ENCODE measurements at regions not wholly inside any gene's neighbourhood (a gene's known extent, or its start where the extent isn't known, plus 50 kb on each side); places are given as distances from the start of the nearest gene placed in this dataset.

DNA sequence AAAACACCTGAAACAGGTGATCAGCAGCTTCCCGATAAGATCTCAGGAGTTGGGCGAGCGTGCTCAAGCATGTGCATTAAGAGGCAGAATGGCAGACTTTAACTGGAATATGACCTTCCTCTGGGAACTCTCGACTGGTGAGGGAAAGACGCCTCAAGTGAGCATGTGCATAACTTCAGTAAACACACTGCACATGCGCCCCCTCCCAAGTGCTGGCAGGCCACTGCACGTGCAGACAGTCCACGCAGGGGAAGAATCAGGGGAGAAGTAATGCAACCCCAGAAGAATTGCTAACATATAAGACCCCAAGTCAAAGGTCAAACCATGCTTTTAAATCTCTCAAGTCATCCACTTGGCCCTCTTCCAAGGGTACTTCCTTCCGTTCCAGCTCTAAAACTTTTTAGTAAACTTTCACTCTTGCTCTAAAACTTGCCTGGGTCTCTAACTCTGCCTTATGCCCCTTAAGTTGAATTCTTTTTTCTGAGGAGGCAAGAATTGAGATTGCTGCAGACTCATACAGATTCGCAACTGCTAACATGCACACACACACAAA is 541.0 kb downstream of the TNS3 start:
- DNase-seq = no peak

DNA sequence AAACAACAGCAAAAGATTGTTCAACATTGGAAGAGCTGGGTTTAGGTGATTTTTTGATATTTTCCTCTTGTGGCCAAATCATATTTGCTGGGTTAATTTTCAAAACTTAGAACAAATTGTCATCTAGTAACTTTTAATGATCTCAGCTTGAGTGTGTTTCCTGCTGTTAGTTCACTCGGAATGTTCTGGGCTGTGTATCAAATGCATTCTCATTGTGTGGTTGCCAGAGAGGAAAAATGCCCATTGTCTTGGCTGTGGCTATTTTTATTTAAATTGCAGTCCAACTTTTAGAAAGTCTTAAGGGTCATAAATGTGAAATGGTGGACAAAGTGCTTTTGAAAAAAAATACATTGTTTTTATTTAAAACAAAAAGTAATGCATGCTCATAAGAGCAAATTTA is 542.0 kb downstream of the TNS3 start:
- DNase-seq = no peak

DNA sequence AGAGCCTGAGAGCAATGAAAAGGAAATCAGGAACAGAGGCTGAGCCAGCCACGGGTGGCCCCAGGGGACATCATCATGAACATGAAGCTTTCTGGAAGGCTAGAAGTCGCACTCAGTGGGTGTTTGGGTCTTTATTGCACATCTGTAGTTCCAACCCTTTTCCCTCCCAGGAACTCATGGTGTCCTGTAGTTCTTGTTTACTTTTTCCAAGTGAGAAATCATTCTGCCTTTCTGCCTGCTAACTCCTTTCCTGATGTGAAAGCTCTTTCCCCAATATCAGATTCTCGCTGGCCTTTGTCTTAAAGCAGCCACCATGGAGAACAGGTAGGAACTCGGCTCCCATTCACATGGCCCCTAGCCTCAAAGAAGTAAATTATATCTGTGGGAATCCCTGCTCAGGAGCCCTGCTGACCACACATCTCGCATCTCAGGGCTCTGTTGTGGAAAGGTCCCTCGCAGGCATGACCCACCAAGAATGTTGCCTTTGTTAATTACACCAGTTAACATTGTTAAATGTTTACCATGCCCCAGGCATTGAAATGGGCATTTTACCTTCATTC is 542.7 kb downstream of the TNS3 start:
- DNase-seq = no peak

DNA sequence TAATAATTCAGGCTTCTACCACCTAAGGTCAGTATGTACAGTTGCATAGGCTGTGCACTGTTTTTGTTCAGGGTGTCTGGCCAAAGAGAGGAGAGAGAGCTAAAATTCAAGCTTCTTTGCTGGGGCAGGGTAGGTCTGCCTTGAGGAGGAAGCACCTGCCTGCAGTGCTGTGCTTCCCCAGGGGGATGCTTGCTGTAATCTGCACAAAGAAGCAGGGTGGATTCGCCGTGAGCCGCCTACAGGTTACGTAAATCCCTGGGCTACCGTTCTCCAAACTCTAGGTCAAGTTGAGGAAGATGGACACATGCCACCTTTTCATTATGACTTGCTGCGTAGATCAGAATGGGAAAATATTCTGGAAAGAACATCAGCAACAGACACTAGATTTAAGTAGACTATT is 543.3 kb downstream of the TNS3 start:
- no peak for DNase-seq

DNA sequence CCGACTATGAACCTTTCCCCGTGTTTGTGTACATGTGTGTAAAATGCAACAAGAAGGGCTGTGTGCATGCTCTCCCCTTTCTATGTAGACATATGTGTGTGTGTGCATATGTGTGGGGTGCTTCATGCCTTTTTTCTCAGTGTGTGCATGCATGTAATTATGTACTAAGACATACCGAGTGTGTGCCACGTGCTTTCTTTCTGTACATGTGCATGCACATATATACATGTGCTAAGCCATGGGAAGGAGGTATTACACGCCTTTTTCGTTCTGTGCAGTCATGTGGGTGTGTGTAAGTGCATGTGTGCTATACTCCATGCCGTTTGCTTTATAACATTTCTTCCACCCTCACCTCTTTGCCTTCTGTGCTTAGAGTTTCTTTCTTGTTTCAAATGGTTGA is 544.3 kb downstream of the TNS3 start:
- DNase-seq = no peak

DNA sequence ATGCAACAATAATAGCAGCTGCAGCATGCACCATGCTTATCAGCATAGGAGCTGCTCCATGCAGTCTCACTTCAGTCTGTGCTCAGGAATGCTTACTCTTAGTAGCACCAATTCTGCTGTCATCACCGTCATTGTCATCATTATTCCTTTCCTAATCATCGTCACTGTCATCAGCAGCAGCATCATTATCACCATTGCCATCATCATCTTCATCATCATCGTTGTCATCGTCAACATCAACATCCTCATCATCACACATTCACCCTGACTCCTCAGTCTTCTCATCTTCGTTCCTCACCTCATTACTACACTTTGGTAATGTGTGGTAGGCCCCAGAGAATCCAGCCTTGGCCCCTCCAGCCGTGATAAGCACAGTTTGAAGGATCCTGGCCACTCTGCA is 545.0 kb downstream of the TNS3 start:
- no peak for DNase-seq

DNA sequence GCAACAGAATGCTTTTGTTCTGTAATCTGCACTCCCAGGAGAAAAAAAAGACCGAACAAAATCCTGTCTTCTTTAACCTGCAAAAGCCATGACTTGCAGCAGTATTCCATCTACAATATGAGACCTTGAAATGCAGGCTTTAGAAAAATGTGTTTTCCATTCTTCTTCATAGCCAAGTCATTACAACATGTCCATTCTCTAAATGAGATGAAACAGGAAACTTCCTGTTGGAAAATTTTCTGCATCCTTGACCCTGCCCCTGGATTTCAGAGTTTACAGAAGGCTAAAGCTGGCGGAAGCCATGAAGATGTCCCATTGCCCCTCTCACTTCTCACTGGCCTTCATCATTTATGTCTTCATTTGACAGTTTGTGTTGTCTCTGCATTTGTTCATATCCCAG is 546.4 kb downstream of the TNS3 start:
- DNase-seq = no peak

DNA sequence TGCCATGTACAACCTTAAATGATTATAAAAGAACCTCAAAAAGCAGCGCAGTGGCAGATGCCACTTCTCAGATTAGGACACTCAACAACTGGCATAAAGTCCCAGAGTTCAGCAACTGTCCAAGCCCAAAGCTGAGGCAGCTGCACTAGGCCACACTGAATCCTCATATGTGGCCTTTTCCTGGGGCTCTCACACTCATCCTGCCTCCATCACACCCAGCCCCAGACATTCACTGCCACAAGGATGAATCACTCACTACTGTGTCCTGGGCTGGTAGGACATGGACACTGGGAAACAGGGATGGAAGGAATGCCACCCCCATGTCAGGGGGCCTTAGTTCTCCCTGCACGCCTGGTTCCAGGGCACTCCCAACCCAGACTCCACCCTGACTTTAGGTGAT is 547.7 kb downstream of the TNS3 start:
- no peak for DNase-seq

DNA sequence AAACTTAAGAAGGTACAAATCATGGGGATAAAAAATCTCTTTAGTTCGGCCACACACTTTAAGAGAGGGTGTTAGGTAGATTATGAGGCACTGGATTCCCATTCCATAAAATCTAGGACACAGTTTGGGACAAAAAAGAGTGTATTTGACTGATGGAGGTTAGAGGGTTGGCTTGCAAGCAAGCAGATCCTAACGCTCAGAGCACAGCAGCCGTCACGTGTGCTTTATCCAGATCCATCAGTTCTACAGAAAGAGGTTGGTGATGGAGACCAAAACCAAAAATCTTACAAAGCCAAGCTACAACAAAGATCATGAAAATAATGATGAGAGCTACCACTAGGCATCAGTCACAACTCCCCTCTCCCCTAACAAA is 549.4 kb downstream of the TNS3 start:
- no peak for DNase-seq

DNA sequence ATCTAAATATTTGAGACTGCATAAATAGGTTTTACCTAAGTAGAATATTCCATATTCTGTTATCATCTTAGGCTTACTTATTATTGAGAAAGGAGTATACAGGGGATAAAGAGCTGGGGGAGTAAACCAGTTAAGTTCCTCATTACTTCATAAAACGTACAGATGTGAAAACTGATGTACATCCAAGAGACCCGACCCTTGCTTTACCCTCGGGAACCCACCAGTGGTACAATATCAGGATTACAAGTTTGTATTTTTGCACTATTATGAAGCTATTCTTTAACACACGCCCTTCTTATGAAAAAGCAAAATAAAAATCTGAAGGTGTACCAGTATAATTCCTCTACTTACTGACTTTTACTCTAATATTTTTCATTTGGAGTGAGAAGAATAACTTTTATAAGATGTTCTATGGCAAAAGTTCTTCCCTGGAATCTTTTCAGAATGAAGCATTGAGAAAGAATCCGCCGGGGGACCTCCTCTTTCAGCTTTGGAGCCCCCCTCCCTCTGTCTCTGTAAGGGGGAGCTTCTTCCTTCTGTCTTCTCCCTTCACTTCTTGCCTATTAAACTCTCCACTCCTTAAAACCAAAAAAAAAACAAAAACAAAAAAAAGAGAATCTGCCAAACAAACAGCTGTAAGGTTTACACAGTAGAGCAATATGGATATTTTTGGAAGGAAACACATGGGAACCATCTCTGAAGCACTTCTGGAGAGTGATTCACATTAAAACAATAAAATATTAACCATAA is 550.0 kb downstream of the TNS3 start:
- DNase-seq = no peak

DNA sequence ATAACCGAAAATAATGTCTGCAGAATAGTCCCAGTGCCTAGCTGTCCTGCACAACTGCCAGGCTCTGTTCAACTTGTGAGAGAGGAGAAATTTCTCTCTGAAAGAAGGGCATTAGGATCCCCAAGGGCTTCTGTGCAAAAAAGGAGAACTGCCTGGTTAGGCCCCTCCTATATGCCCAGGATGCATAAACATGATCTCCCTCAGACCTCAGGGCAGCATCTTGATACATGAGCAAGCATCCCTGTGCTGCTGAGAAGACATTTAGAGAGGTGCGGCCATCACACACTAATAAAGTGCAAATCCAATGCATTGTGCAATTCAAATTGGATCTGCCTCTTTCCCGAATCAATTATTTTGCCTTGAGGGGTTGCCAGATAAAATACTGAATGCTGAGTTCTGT is 553.6 kb downstream of the TNS3 start:
- DNase-seq = no peak

DNA sequence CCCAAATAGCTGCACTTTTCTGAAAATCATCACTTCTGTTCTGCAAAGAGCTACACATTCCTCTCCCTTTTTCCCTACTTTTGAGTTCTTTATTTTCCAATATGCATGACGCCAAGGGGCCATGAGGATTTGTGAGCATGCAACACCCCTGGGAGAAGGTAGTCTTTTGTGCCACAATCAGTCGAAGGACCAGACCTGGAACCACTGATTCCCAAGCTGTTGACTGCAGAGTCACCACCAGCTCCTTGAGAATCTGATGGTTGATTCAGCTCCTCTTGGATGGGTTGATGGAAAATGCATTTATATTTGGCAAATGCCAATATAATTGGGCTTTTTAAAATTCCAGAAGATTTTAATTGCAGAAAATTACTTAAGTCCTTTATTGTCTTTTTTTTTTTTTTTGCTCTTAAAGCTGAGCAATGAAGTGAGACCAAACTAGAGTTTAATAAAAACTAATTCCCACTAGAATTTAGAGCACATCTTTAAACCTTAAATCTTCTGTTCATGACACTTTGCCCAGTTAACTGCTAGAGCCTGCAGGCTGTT is 554.1 kb downstream of the TNS3 start:
- DNase-seq = no peak

DNA sequence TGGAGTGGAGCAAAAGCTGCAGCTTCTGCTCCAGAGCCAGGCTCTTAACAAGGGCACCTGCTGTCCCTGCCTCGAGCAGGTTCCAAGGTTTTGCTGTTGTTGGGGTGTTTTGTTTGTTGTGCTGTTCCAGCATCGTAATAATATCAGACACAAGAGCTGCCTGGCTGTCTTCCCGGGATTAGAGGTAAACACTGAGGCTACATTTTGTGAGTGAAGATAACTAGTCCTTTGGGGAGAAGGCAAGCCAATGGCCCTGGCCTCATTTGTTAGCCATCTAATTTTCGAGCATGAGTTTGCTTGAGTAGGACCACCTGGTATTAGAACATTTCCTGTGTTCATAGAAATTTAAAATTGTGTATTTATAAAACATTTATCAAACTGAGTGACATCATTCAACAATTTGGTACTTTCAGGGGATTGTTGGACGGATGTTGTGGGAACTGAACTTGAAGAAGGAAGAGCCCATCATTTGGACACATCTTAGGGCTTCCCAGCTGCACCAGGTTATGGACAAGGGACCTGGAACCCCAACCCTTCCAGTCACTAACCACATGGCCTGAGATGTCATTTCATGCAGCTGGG is 555.0 kb downstream of the TNS3 start:
- no peak for DNase-seq

- no peak for DNase-seq
Observed at GRCh38 chr7:47024991-47025390, 556.9 kb downstream of the TNS3 start.

- no peak for DNase-seq
Observed at GRCh38 chr7:47008461-47008860, 573.5 kb downstream of the TNS3 start.

DNA sequence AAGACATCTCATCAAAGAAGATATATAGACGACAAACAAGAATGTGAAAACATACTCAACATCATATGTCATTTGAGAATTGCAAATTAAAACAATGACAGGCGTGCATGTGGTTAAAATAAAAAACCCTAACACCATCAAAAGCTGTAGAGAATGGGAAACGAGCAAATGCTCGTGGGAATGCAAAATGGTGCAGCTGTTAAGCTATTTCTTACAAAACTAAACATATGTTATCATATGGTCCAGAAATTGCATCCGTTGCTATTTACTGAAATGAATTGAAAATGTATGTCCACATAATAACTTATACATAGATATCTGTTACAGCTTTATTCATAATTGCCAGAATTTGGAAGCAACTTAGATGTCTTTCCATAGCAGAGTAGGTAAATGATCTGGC is 574.4 kb downstream of the TNS3 start:
- no peak for DNase-seq

DNA sequence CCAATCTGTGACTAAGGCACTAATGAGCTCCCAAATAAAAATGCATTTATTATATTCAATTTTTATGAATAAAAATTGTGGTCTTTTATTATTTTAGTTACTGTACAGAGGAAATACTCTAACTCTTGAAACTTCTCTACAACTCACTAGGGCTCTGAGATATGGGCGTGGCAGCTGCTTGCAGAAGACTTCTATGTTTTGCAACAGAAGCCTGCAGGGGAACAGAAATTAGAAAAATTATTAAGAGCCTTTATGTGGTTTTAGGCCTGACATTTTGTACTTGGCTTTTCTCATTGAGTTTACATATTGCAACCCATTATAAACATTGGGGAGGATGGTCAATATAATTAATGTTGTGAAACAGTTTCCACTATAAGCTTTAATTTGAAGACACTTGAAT is 581.4 kb downstream of the TNS3 start:
- DNase-seq = no peak

DNA sequence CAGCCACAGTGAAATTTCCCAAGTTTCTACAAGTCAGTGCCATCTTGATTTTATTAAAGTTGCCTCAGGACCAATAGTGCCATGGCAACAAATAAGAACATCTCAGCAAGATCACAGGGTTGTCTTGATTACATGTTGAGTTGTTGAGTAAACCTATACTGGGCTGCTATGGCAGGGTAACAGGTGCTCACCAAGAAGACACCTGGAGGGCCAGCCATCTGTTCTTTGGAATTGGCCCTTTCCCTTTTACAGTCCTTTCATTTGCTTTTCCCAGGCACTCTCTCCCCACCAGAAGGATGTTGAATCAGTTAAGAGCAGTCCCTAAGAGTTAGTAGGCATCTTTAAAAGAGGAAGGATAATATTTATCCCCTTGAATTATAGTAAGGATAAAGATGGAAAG is 582.0 kb downstream of the TNS3 start:
- DNase-seq = no peak

- DNase-seq = no peak
Observed at GRCh38 chr7:46996972-46997371, 584.9 kb downstream of the TNS3 start.

DNA sequence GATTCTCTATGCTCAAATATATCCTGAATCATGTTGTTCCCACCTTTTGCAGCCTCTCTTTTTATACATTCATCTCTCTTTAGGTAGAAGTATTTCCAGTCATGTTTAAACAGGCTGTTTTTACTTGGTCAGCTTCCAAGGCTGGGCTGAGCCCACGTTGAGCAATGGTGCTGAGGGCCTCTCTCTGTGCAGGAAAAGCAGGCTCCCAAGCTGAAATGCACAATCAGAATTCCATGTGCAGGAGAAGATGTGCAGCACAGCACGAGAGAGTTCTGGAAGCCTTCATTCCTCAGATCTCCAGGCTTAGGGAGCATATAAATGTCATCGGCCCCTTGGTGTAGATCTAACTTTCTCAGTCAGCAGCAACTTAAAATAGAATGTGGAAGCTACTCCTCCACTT is 588.5 kb downstream of the TNS3 start:
- DNase-seq = no peak

GRCh38 chr7:46990761-46991160 is 591.1 kb downstream of the TNS3 start:
- no peak for DNase-seq

- no peak for DNase-seq
Observed at GRCh38 chr7:46989247-46989646, 592.7 kb downstream of the TNS3 start.

DNA sequence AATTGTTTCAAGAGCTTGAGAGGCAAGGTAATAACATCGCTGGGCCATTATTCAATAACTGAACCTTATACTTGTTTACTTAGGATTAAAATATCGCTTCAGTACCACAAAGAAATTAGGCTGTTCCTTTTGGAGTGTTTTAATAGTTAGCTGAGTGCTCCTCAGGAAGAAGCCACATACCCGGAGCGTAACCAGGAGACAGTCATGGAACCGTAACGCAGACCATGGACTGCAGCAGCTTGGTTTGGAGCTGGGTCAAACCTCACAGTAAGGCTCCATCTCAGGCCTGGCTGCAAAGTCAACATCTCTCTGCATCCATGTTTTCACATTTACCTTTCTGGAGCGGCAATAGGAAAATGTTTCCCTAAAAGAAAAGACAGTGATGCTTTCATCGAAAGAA is 599.0 kb downstream of the TNS3 start:
- DNase-seq = no peak

GRCh38 chr7:46979439-46979838 is 602.5 kb downstream of the TNS3 start:
- DNase-seq = no peak
